ENCODE measurements at regions not wholly inside any gene's neighbourhood (a gene's known extent, or its start where the extent isn't known, plus 50 kb on each side); places are given as distances from the start of the nearest gene placed in this dataset.
"Not testable (repeated sequence)": the region's sequence is repeated elsewhere in the genome, so short reads cannot be mapped to it uniquely, and the experiment has no call there.

DNA sequence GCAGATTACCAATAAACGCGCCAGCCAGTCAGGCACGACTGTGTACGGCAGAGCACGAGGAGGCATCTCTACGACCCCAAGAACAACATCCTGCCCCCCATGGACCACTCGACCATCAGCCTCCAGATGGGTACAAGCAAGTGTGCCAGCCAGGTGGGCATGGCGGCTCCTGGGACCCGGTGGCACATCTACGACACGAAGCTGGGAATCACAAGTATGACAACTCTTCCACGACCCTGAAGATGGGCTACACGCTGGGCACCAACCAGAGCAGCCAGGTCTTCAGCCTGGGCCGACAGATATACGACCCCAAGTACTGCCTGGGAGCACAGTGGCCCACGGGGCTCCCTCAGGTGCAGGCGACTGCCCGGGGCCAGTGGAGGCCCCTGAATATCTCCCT, 217.6 kb downstream of the POTED start:
- TF ChIP-seq CTCF (IDR thresholded peaks at IDR 0.05; ENCODE audit: control extremely low read depth, extremely low read depth, low read depth, missing control alignments): no peak
- CTCF ChIA-PET: no interaction called here
- POLR2A ChIA-PET: no interaction called here
- no peak for DNase-seq (ENCODE audit: extremely low spot score)

DNA sequence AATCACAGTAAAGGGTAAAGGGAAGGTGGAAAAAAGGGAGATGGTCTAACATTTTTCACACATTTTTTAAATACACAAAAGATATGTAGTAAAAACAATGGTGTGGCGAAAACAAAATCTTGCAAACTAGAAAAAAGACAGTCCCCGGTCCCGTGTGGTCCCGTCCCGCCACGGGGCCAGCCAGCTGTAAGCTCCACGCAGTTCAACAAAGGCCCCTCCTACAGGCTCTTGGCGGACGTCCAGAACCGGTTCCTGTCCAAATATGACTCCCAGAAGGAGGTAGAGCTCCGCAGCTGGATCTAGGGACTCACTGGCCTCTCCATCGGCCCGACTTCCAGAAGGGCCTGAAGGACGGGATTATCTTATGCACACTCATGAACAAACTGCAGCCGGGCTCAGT, 216.9 kb downstream of the POTED start:
- CTCF ChIA-PET; DNase-seq (ENCODE audit: extremely low spot score); POLR2A ChIA-PET: not testable (repeated sequence)

GRCh38 chr21:13825218-13825778, 215.7 kb downstream of the POTED start:
- DNase-seq (ENCODE audit: extremely low spot score); CTCF ChIA-PET; POLR2A ChIA-PET: not testable (repeated sequence)

DNA sequence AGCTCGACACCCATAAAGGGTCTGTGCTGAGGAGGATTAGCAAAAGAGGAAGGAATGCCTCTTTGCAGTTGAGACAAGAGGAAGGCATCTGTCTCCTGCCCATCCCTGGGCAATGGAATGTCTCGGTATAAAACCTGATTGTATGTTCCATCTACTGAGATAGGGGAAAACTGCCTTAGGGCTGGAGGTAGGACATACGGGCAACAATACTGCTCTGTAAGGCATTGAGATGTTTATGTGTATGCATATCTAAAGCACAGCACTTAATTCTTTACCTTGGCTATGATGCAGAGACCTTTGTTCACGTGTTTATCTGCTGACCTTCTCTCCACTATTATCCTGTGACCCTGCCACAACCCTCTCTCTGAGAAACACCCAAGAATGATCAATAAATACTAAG, 210.7 kb downstream of the POTED start:
- CTCF ChIA-PET; POLR2A ChIA-PET; DNase-seq (ENCODE audit: extremely low spot score): not testable (repeated sequence)

DNA sequence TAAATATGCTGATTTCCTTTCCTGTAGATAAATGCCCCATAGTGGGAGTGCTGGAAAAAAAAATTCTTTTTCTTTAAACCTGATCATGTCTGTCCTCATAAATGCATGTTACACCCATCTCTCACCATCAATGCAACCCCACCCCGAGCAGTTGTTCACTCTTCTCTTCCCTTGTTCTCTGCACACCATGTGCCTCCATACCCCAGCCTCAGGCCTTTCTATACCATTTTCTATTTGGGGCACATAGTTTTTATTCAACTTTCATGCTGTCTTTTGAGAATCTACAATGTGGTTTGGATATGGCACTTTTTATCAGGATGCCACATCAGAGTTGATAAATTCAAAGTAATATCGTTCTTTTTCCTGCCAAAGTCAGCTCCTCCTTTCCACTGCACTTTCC, 202.6 kb downstream of the POTED start:
- POLR2A ChIA-PET; CTCF ChIA-PET; DNase-seq (ENCODE audit: extremely low spot score): not testable (repeated sequence)

- POLR2A ChIA-PET; CTCF ChIA-PET; DNase-seq (ENCODE audit: extremely low spot score): not testable (repeated sequence)
These were observed 201.0 kb downstream of the POTED start for GRCh38 chr21:13810559-13810958.

DNA sequence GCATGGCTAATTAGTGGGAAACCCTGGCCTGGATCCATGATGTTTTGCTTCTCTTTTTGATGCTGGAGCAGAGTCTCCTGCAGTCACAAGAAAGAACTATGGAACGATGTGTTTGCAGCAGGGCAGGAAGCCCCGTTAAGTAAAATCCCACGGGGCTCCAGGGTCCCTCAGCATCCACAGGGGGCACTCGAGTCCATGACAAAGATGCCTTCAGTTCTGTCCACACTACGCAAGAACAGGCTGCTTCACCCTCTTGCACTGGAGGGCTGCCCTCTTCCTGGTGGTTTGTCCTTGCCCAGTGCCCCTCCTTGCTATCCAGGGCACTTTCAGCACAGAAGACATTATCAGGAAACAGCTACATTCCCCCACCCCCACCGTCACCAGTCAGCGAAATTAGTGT, 196.9 kb downstream of the POTED start:
- DNase-seq (ENCODE audit: extremely low spot score); POLR2A ChIA-PET; CTCF ChIA-PET: not testable (repeated sequence)

- POLR2A ChIA-PET; CTCF ChIA-PET; DNase-seq (ENCODE audit: extremely low spot score): not testable (repeated sequence)
These were observed 193.2 kb downstream of the POTED start for GRCh38 chr21:13802757-13803156.

Data from GM10248 (cell line).